Transverse colon (tissue), 4 donors: ENCODE measurements at regions not wholly inside any gene's neighbourhood (a gene's known extent, or its start where the extent isn't known, plus 50 kb on each side); places are given as distances from the start of the nearest gene placed in this dataset.

Experiments
- DNase-seq: peaks from one replicate; pipeline ENCODE4 v3.0.0-alpha.2; 2019
- H3K27ac ChIP-seq, 4 donors: fragments of 200-600 bp; sonication (generic); 2 replicates each; pipeline ENCODE4 v1.5.1; 2016 to 2018; ENCODE audit warnings: inconsistent platforms in 4 of 4
- H3K27me3 ChIP-seq: fragments of 200-600 bp; sonication (generic); 2 replicates; pipeline ENCODE4 v1.5.1; 2017; ENCODE audit warnings: inconsistent platforms
- H3K36me3 ChIP-seq, 4 donors: fragments of 200-600 bp; sonication (generic); 2 replicates each; pipeline ENCODE4 v1.5.1; 2017 to 2019; ENCODE audit warnings: inconsistent platforms in 4 of 4
- H3K4me1 ChIP-seq, 4 donors: fragments of 200-600 bp; sonication (generic); 2 replicates each; pipeline ENCODE4 v1.5.1; 2017 to 2020; ENCODE audit warnings: inconsistent platforms in 4 of 4
- H3K4me3 ChIP-seq, 4 donors: fragments of 200-600 bp; sonication (generic); 1 replicate in 1 of 4; 2 replicates in 3 of 4; pipeline versions ENCODE4 v1.5.1 to v1.6.1; 2017 to 2019; ENCODE audit warnings: inconsistent platforms in 4 of 4
- H3K9me3 ChIP-seq, 2 donors: fragments of 200-600 bp; sonication (generic); 2 replicates each; pipeline ENCODE4 v1.5.1; 2017 to 2019; ENCODE audit warnings: inconsistent platforms in 2 of 2
- EP300 ChIP-seq: sonication (generic); formaldehyde crosslinking; IDR thresholded peaks from one replicate; pipeline ENCODE4 v1.6.1; 2017; ENCODE audit warnings: antibody characterized with exemption, low read depth
- POLR2A ChIP-seq: fragments of 450-650 bp; IDR thresholded peaks from one replicate; pipeline ENCODE4 v1.6.1; 2016; ENCODE audit warnings: antibody characterized with exemption, mild to moderate bottlenecking, moderate library complexity
- POLR2AphosphoS5 ChIP-seq, 3 donors: sonication (generic); formaldehyde crosslinking; IDR thresholded peaks; one replicate each; pipeline ENCODE4 v1.6.1; 2016; ENCODE audit warnings: antibody characterized with exemption in 3 of 3
- WGBS, 2 donors: methylation state at CpG; one replicate each; pipeline ENCODE4 v1.1.5; 2018; ENCODE audit warnings: low coverage in 1 of 2; 5-methylcytosine and 5-hydroxymethylcytosine counted together
- in situ Hi-C, 4 donors: fragments of 200-750 bp; cut with MboI; loops; one replicate each; pipeline versions ENCODE4 v1.15.0 to v1.15.1; 2017; ENCODE audit warnings: low sequenced_read_pairs in 3 of 4, low pct_ligation_motif_present in 1 of 4, low pct_unique_long_range_greater_than_20kb in 1 of 4
- intact Hi-C: fragments of 100-400 bp; cut with DNase I; formaldehyde crosslinking; loops from one replicate; pipeline ENCODE4 v1.15.1; 2023; ENCODE audit warnings: low total_unique reads
- TF ChIP-seq, protein P1 (sequence below), 5 experiments: fragments of 200-600 bp in 3 of 5; fragments of 450-650 bp in 2 of 5; sonication (generic) in 3 of 5; IDR thresholded peaks; 1 replicate in 2 of 5; 2 replicates in 3 of 5; pipeline ENCODE4 v1.5.1; 2016 to 2017; ENCODE audit warnings: antibody characterized with exemption in 5 of 5, inconsistent platforms in 3 of 5, mild to moderate bottlenecking in 2 of 5, moderate library complexity in 1 of 5

DNA sequence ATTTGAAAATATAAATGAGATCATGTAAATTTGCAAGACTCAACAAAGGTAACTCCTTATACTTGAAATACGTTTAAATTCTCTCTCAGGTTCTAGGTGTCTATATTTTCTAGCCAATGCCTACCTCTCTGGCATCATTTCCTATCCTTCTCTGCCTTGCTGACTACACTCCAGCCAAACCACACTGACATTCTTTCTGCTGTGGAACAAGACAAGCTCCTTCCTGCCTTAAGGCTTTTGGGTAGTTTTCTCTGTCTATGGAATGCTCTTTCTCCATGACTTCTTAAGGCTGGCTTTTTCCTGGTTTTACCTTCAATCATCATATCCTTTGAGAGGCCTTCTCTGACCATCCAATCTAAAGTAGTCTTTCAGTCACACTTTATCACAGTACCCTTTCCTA is 201.0 kb downstream of the SPRY1 start:
- Histone ChIP-seq H3K9me3 (no peaks in the 10 kb centered on the region), H3K27me3 (no peaks in the 10 kb centered on the region), H3K27ac (no peak overlapping the region), H3K4me3 (no peak overlapping the region), H3K4me1 (peaks cover 18 to 48% (median 34%) of the 10 kb centered on the region in 4 donors), H3K36me3 (no peaks in the 10 kb centered on the region)
- no peak for DNase-seq
- 57 to 74% methylated on average over 1 of the region's 1 CpG for WGBS, 2 donors
- intact Hi-C loops, result no loop called here
- TF ChIP-seq, protein P1, sequence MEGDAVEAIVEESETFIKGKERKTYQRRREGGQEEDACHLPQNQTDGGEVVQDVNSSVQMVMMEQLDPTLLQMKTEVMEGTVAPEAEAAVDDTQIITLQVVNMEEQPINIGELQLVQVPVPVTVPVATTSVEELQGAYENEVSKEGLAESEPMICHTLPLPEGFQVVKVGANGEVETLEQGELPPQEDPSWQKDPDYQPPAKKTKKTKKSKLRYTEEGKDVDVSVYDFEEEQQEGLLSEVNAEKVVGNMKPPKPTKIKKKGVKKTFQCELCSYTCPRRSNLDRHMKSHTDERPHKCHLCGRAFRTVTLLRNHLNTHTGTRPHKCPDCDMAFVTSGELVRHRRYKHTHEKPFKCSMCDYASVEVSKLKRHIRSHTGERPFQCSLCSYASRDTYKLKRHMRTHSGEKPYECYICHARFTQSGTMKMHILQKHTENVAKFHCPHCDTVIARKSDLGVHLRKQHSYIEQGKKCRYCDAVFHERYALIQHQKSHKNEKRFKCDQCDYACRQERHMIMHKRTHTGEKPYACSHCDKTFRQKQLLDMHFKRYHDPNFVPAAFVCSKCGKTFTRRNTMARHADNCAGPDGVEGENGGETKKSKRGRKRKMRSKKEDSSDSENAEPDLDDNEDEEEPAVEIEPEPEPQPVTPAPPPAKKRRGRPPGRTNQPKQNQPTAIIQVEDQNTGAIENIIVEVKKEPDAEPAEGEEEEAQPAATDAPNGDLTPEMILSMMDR (IDR thresholded peaks at IDR 0.05), result no peak
- TF ChIP-seq POLR2A, result no peak
- no peak for TF ChIP-seq POLR2AphosphoS5 (IDR thresholded peaks at IDR 0.05)
- no peak for TF ChIP-seq EP300
- in situ Hi-C loops, result loop anchor here in 1 of 4 donors (25.0 kb wide), 1 partner anchor 1115 kb away; the partner anchor contains the start of gene ANKRD50

DNA sequence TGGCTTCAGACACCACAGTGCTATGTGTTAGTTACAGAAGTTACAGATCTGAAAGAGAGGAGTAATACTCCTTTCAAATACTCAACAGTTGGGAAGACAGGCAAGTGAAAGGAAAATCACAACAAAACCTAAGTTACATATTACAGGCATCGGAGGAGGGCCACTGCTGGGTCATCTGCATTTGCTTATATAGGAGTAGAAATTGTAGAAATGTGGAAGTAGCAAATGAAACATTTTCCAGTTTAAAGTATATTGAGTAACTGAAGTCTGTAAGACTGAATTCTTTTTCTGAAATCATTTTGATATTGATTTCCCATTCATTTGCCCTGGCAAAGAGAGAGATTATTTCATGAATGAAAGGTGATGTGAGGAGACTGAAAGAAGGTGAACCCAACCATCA is 201.7 kb downstream of the SPRY1 start:
- Histone ChIP-seq H3K4me3 (no peak overlapping the region), H3K27ac (peak overlapping the region in 1 of 4 donors; percentile 76), H3K9me3 (no peaks in the 10 kb centered on the region), H3K27me3 (no peaks in the 10 kb centered on the region), H3K4me1 (peaks cover 18 to 56% (median 40%) of the 10 kb centered on the region in 4 donors), H3K36me3 (no peaks in the 10 kb centered on the region)
- DNase-seq, result no peak
- in situ Hi-C loops (loop anchor here in 1 of 4 donors (25.0 kb wide), 1 partner anchor 1114 kb away; the partner anchor contains the start of gene ANKRD50), intact Hi-C loops (loop anchor here (2.0 kb wide), 1 partner anchor 48 kb away; no protein-coding TSS in a partner anchor)
- TF ChIP-seq POLR2A (no peak), POLR2AphosphoS5 (IDR thresholded peaks at IDR 0.05) (no peak), EP300 (no peak)
- TF ChIP-seq, protein P1 (IDR thresholded peaks at IDR 0.05), result no peak
- WGBS, 2 donors, result 79 to 100% methylated on average over 1 of the region's 1 CpG

DNA sequence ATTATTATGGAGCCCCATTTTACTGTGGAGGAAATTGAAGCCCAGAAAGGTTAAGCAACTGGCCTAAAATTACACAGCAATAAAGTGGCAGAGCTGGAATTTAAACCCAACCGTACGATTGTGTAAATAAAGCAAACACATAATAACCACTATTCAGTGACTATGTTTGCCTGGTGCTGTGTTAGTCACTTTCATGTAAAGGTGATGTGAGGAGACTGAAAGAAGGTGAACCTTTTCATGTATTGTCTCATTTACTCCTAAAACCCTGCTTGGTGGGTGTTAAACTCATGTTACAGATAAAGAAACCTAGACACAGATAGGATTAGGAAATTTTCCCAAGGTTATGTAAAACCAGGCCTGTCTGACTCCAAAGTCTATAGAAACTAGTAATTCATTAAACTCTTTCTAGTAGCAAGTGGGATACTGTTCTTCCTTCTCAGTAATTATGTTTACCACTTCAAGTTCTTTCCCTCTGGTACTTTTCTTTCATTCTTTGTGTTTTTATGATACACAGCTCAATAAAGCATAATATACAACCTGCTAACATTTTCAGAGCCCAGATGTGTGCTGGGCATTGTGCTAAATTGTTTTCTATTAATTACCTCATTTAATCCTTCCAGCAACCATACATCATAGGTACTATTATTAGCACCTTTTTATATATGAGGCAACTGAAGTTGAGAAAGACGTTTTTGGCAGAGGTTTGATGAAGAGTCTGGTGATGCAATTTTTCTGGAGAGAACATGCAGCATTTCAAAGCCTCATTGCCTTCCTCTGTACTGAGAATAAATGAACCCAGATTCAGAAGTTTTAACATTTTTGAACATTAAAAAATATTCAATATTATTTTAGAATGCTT is 202.7 kb downstream of the SPRY1 start:
- Histone ChIP-seq H3K4me3 (no peak overlapping the region), H3K9me3 (no peaks in the 10 kb centered on the region), H3K4me1 (peaks cover 18 to 58% (median 42%) of the 10 kb centered on the region in 4 donors), H3K36me3 (no peaks in the 10 kb centered on the region), H3K27me3 (no peaks in the 10 kb centered on the region), H3K27ac (peak overlapping the region; percentile 65 to 79 (median 74))
- DNase-seq, result no peak
- intact Hi-C loops, result loop anchor here (2.0 kb wide), 1 partner anchor 48 kb away; no protein-coding TSS in a partner anchor
- TF ChIP-seq, protein P1 (IDR thresholded peaks at IDR 0.05), result no peak
- TF ChIP-seq POLR2A (no peak), EP300 (no peak), POLR2AphosphoS5 (IDR thresholded peaks at IDR 0.05) (peak in 2 of 3 donors; percentile 11 to 21)
- in situ Hi-C loops, result loop anchor here in 1 of 4 donors (25.0 kb wide), 1 partner anchor 1113 kb away; the partner anchor contains the start of gene ANKRD50
- WGBS, 2 donors, result 35 to 46% methylated on average over 3 of the region's 3 CpGs
